ENCODE measurements at regions not wholly inside any gene's neighbourhood (a gene's known extent, or its start where the extent isn't known, plus 50 kb on each side); places are given as distances from the start of the nearest gene placed in this dataset.

DNA sequence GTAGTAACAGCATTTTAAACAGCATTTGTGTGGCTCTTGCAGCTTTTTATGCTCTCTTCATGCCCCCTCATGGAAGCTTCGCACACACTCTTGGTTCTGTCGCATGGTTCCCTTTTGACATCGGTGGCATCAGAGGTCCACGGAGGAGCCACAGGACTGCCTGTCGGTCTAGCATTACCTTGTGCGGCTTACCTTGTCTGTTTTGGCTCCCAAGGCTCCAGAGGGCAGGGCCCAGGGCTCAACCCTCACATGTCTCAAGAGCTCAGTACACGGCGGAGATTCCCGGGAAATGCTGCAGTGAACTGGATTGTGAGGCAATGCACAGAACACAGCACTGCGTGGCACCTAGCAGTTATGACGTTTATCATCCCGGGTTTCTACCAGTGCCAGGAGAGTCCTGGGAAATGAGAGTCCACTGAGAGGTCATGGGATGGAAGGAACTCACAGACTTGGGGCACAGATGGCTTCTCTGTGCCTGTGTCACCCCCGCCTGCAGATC lies 1015.8 kb downstream of the TBC1D22A start:
- Histone ChIP-seq H3K27ac (ENCODE audit: low read length) (no peak overlapping the region), H3K4me3 (ENCODE audit: low read length) (no peak overlapping the region), H3K9me3 (ENCODE audit: control insufficient read depth, insufficient read depth, low read length) (no peaks in the 10 kb centered on the region), H3K36me3 (ENCODE audit: control insufficient read depth, insufficient read depth, low read length) (no peaks in the 10 kb centered on the region), H3K4me1 (ENCODE audit: control insufficient read depth, insufficient read depth, low read length) (no peaks in the 10 kb centered on the region), H3K27me3 (ENCODE audit: control insufficient read depth, insufficient read depth, low read length) (no peaks in the 10 kb centered on the region)
- WGBS (ENCODE audit: insufficient coverage) = 89% methylated on average over 13 of the region's 13 CpGs
- Mint-ChIP-seq H3K4me1 (no peaks in the 10 kb centered on the region), H3K9me3 (no peaks in the 10 kb centered on the region), H3K36me3 (no peaks in the 10 kb centered on the region), H3K4me3 (no peak overlapping the region), H3K27ac (no peak overlapping the region), H3K27me3 (ENCODE audit: low read depth in 2 of 2) (peaks cover 11 to 14% of the 10 kb centered on the region in 2 donors)
- no peak for ATAC-seq
- TF ChIP-seq, protein P1, sequence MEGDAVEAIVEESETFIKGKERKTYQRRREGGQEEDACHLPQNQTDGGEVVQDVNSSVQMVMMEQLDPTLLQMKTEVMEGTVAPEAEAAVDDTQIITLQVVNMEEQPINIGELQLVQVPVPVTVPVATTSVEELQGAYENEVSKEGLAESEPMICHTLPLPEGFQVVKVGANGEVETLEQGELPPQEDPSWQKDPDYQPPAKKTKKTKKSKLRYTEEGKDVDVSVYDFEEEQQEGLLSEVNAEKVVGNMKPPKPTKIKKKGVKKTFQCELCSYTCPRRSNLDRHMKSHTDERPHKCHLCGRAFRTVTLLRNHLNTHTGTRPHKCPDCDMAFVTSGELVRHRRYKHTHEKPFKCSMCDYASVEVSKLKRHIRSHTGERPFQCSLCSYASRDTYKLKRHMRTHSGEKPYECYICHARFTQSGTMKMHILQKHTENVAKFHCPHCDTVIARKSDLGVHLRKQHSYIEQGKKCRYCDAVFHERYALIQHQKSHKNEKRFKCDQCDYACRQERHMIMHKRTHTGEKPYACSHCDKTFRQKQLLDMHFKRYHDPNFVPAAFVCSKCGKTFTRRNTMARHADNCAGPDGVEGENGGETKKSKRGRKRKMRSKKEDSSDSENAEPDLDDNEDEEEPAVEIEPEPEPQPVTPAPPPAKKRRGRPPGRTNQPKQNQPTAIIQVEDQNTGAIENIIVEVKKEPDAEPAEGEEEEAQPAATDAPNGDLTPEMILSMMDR (IDR thresholded peaks at IDR 0.05) = no peak
- intact Hi-C loops (cut with micrococcal nuclease) = no loop called here
- no peak for DNase-seq

DNA sequence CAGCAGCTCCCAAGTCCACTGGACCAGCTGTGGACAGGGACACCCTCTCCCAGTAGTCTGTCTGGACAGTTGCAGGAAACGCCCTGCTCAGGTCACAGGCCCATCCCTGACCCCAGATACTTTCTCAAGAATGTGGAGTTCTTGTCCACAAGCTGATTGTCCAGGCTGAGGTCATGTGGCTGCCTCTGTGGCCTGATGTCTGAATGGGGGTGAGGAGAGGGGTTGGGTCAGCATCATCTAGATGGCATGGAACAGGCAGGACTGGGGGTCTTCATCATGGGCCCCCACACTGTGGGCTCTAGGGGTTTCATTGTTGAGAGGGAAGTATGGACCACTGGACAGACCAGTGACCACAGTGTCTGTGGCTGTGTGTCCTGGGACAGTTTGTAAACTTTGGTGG lies 1015.0 kb downstream of the TBC1D22A start:
- no peak overlapping the region for H3K4me3 Mint-ChIP-seq

DNA sequence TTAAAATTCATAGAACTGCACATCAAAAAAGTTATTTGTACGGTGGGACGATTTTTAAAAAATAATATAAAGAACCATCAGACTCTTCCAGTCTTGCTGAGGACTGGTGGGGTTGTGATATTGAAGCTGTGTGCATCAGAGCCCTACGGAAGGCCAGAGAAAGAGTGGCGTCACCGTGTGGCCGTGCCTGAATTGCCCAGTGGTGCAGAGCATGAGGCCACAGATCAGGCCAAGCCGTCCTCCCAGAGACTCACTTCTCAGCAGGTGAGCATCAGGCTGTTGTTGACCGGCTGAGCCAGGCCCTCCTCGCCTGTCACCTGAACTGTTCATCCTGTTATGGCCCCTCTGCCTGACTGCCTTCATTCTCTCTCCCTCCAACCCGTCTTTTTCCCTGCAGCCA lies 1013.9 kb downstream of the TBC1D22A start:
- no peak for ATAC-seq
- Mint-ChIP-seq H3K36me3 (no peaks in the 10 kb centered on the region), H3K4me3 (no peak overlapping the region)

More for the DNA sequence above, 1015.0 kb downstream of the TBC1D22A start:
- Histone ChIP-seq H3K36me3 (ENCODE audit: control insufficient read depth, insufficient read depth, low read length) (no peaks in the 10 kb centered on the region), H3K4me1 (ENCODE audit: control insufficient read depth, insufficient read depth, low read length) (no peaks in the 10 kb centered on the region), H3K27me3 (ENCODE audit: control insufficient read depth, insufficient read depth, low read length) (no peaks in the 10 kb centered on the region), H3K27ac (ENCODE audit: low read length) (no peak overlapping the region), H3K9me3 (ENCODE audit: control insufficient read depth, insufficient read depth, low read length) (no peaks in the 10 kb centered on the region), H3K4me3 (ENCODE audit: low read length) (no peak overlapping the region)
- peaks cover 11 to 14% of the 10 kb centered on the region in 2 donors for H3K27me3 Mint-ChIP-seq (ENCODE audit: low read depth in 2 of 2)
- H3K4me1 Mint-ChIP-seq = no peaks in the 10 kb centered on the region
- TF ChIP-seq, protein P1 (IDR thresholded peaks at IDR 0.05) = no peak
- 40% methylated on average over 1 of the region's 1 CpG for WGBS (ENCODE audit: insufficient coverage)
- no peaks in the 10 kb centered on the region for H3K36me3 Mint-ChIP-seq
- ATAC-seq (no peak), DNase-seq (no peak)
- no peak overlapping the region for H3K27ac Mint-ChIP-seq
- no peaks in the 10 kb centered on the region for H3K9me3 Mint-ChIP-seq
- intact Hi-C loops (cut with micrococcal nuclease) = no loop called here

DNA sequence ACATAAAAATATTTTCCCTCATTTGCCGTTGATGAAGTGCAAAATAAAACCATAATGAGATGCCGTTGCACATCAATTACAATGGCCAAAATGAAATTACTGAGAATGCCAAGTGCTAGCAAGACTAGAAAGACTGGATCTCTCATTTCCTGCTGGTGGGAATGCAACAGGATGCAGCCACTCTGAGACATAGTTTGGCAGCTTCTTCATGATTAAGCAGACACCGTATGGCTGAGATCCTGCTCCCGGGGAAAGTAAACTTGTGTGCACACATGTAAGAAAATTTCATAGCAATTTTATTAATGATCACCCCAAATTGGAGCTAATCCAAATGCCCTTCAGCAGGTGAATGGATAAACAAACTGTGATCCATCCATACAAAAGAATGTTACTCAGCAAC lies 1013.2 kb downstream of the TBC1D22A start:
- H3K9me3 ChIP-seq (ENCODE audit: control insufficient read depth, insufficient read depth, low read length) = no peaks in the 10 kb centered on the region
- H3K9me3 Mint-ChIP-seq = no peaks in the 10 kb centered on the region
- no peaks in the 10 kb centered on the region for H3K4me1 Mint-ChIP-seq

More for the DNA sequence above, 1013.9 kb downstream of the TBC1D22A start:
- H3K27me3 Mint-ChIP-seq (ENCODE audit: low read depth in 2 of 2) = peaks cover 13% of the 10 kb centered on the region in 2 donors
- no peaks in the 10 kb centered on the region for H3K36me3 ChIP-seq (ENCODE audit: control insufficient read depth, insufficient read depth, low read length)
- intact Hi-C loops (cut with micrococcal nuclease) = no loop called here
- no peaks in the 10 kb centered on the region for H3K9me3 Mint-ChIP-seq
- TF ChIP-seq, protein P1 (IDR thresholded peaks at IDR 0.05) = no peak
- H3K9me3 ChIP-seq (ENCODE audit: control insufficient read depth, insufficient read depth, low read length) = no peaks in the 10 kb centered on the region
- 59% methylated on average over 8 of the region's 10 CpGs for WGBS (ENCODE audit: insufficient coverage)
- no peak for DNase-seq
- H3K4me1 Mint-ChIP-seq = no peaks in the 10 kb centered on the region
- no peak overlapping the region for H3K27ac Mint-ChIP-seq
- H3K27me3 ChIP-seq (ENCODE audit: control insufficient read depth, insufficient read depth, low read length) = no peaks in the 10 kb centered on the region
- no peaks in the 10 kb centered on the region for H3K4me1 ChIP-seq (ENCODE audit: control insufficient read depth, insufficient read depth, low read length)
- H3K4me3 ChIP-seq (ENCODE audit: low read length) = no peak overlapping the region
- no peak overlapping the region for H3K27ac ChIP-seq (ENCODE audit: low read length)

More for the DNA sequence above, 1013.2 kb downstream of the TBC1D22A start:
- no peak overlapping the region for H3K27ac ChIP-seq (ENCODE audit: low read length)
- Mint-ChIP-seq H3K36me3 (no peaks in the 10 kb centered on the region), H3K4me3 (no peak overlapping the region), H3K27ac (no peak overlapping the region), H3K27me3 (ENCODE audit: low read depth in 2 of 2) (peaks cover 17 to 20% of the 10 kb centered on the region in 2 donors)
- H3K36me3 ChIP-seq (ENCODE audit: control insufficient read depth, insufficient read depth, low read length) = no peaks in the 10 kb centered on the region
- ATAC-seq (no peak), DNase-seq (no peak)
- H3K27me3 ChIP-seq (ENCODE audit: control insufficient read depth, insufficient read depth, low read length) = peaks cover 1% of the 10 kb centered on the region
- WGBS (ENCODE audit: insufficient coverage) = 80% methylated on average over 4 of the region's 4 CpGs
- no peaks in the 10 kb centered on the region for H3K4me1 ChIP-seq (ENCODE audit: control insufficient read depth, insufficient read depth, low read length)
- TF ChIP-seq, protein P1 (IDR thresholded peaks at IDR 0.05) = no peak
- intact Hi-C loops (cut with micrococcal nuclease) = no loop called here
- no peak overlapping the region for H3K4me3 ChIP-seq (ENCODE audit: low read length)
